22Rv1 (cell line): ENCODE measurements at regions not wholly inside any gene's neighbourhood (a gene's known extent, or its start where the extent isn't known, plus 50 kb on each side); places are given as distances from the start of the nearest gene placed in this dataset.

Experiments used
- ZFX ChIP-seq: fragments of 450-650 bp; IDR thresholded peaks from 2 replicates; pipeline ENCODE4 v1.6.1; 2017; ENCODE audit warnings: antibody characterized with exemption, borderline replicate concordance
- TF ChIP-seq, protein P1 (sequence below): fragments of 450-650 bp; IDR thresholded peaks from 2 replicates; pipeline ENCODE4 v1.5.1; 2017; ENCODE audit warnings: mild to moderate bottlenecking

- TF ChIP-seq, protein P1, sequence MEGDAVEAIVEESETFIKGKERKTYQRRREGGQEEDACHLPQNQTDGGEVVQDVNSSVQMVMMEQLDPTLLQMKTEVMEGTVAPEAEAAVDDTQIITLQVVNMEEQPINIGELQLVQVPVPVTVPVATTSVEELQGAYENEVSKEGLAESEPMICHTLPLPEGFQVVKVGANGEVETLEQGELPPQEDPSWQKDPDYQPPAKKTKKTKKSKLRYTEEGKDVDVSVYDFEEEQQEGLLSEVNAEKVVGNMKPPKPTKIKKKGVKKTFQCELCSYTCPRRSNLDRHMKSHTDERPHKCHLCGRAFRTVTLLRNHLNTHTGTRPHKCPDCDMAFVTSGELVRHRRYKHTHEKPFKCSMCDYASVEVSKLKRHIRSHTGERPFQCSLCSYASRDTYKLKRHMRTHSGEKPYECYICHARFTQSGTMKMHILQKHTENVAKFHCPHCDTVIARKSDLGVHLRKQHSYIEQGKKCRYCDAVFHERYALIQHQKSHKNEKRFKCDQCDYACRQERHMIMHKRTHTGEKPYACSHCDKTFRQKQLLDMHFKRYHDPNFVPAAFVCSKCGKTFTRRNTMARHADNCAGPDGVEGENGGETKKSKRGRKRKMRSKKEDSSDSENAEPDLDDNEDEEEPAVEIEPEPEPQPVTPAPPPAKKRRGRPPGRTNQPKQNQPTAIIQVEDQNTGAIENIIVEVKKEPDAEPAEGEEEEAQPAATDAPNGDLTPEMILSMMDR, result no peak
- no peak for TF ChIP-seq ZFX
Measured at GRCh38 chr2:225742487-225742886, 343.0 kb downstream of the NYAP2 start.
